ENCODE measurements at regions not wholly inside any gene's neighbourhood (a gene's known extent, or its start where the extent isn't known, plus 50 kb on each side); places are given as distances from the start of the nearest gene placed in this dataset.

DNA sequence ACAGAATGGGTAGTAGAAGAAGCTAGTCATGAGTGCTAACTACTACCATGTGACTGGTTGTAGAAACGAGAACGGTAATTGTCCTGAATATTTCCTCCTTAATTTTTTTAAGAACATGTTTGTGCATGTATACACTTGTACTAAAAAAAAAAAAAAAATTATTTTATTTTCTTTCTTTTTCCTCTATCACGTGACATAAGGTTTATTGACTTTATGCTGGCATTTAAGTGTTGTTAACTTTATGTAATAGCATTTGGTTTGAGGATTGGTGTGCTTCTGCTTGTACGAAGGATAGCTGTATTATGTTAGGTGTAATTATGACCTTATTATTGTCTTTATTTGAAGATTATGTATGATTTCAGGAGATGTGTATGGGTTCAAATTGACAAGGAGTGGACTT lies 349.1 kb upstream of the PTPRD start:
- peaks cover 5% of the 10 kb centered on the region for H3K9me3 ChIP-seq (ENCODE audit: control insufficient read depth, insufficient read depth, low read length)
- H3K27ac Mint-ChIP-seq = no peak overlapping the region
- H3K36me3 Mint-ChIP-seq = no peaks in the 10 kb centered on the region
- H3K27ac ChIP-seq (ENCODE audit: low read length) = no peak overlapping the region
- no peak overlapping the region for H3K4me3 ChIP-seq (ENCODE audit: low read length)
- H3K4me1 ChIP-seq (ENCODE audit: control insufficient read depth, insufficient read depth, low read length) = no peaks in the 10 kb centered on the region
- H3K9me3 Mint-ChIP-seq = peaks cover 13 to 26% of the 10 kb centered on the region in 2 donors
- no peaks in the 10 kb centered on the region for H3K27me3 ChIP-seq (ENCODE audit: control insufficient read depth, insufficient read depth, low read length)
- WGBS (ENCODE audit: insufficient coverage) = 75% methylated on average over 2 of the region's 4 CpGs
- no peaks in the 10 kb centered on the region for H3K4me1 Mint-ChIP-seq
- no peak for ATAC-seq
- TF ChIP-seq, protein P1, sequence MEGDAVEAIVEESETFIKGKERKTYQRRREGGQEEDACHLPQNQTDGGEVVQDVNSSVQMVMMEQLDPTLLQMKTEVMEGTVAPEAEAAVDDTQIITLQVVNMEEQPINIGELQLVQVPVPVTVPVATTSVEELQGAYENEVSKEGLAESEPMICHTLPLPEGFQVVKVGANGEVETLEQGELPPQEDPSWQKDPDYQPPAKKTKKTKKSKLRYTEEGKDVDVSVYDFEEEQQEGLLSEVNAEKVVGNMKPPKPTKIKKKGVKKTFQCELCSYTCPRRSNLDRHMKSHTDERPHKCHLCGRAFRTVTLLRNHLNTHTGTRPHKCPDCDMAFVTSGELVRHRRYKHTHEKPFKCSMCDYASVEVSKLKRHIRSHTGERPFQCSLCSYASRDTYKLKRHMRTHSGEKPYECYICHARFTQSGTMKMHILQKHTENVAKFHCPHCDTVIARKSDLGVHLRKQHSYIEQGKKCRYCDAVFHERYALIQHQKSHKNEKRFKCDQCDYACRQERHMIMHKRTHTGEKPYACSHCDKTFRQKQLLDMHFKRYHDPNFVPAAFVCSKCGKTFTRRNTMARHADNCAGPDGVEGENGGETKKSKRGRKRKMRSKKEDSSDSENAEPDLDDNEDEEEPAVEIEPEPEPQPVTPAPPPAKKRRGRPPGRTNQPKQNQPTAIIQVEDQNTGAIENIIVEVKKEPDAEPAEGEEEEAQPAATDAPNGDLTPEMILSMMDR (IDR thresholded peaks at IDR 0.05) = no peak
- H3K36me3 ChIP-seq (ENCODE audit: control insufficient read depth, insufficient read depth, low read length) = no peaks in the 10 kb centered on the region
- H3K4me3 Mint-ChIP-seq = no peak overlapping the region
- intact Hi-C loops (cut with micrococcal nuclease) = no loop called here
- no peak for DNase-seq
- no peaks in the 10 kb centered on the region for H3K27me3 Mint-ChIP-seq (ENCODE audit: low read depth in 2 of 2)

GRCh38 chr9:10983251-10983650 lies 370.4 kb upstream of the PTPRD start:
- TF ChIP-seq, protein P1 (IDR thresholded peaks at IDR 0.05) = no peak
- DNase-seq (no peak), ATAC-seq (no peak)
- no peaks in the 10 kb centered on the region for H3K4me1 ChIP-seq (ENCODE audit: control insufficient read depth, insufficient read depth, low read length)
- no peak overlapping the region for H3K4me3 ChIP-seq (ENCODE audit: low read length)
- Mint-ChIP-seq H3K36me3 (peaks cover 5% of the 10 kb centered on the region), H3K27me3 (ENCODE audit: low read depth in 2 of 2) (no peaks in the 10 kb centered on the region), H3K9me3 (peaks cover 6 to 11% of the 10 kb centered on the region in 2 donors), H3K27ac (no peak overlapping the region), H3K4me1 (no peaks in the 10 kb centered on the region), H3K4me3 (no peak overlapping the region)
- H3K36me3 ChIP-seq (ENCODE audit: control insufficient read depth, insufficient read depth, low read length) = no peaks in the 10 kb centered on the region
- peaks cover 6% of the 10 kb centered on the region for H3K9me3 ChIP-seq (ENCODE audit: control insufficient read depth, insufficient read depth, low read length)
- WGBS (ENCODE audit: insufficient coverage) = no CpG with 5 or more reads among the region's 1 CpG
- no peak overlapping the region for H3K27ac ChIP-seq (ENCODE audit: low read length)
- intact Hi-C loops (cut with micrococcal nuclease) = no loop called here
- no peaks in the 10 kb centered on the region for H3K27me3 ChIP-seq (ENCODE audit: control insufficient read depth, insufficient read depth, low read length)

- H3K4me1 ChIP-seq (ENCODE audit: control insufficient read depth, insufficient read depth, low read length) = no peaks in the 10 kb centered on the region
- no peaks in the 10 kb centered on the region for H3K4me1 Mint-ChIP-seq
- no peaks in the 10 kb centered on the region for H3K27me3 ChIP-seq (ENCODE audit: control insufficient read depth, insufficient read depth, low read length)
- intact Hi-C loops (cut with micrococcal nuclease) = no loop called here
- H3K27ac Mint-ChIP-seq = no peak overlapping the region
- no peak overlapping the region for H3K4me3 ChIP-seq (ENCODE audit: low read length)
- H3K36me3 ChIP-seq (ENCODE audit: control insufficient read depth, insufficient read depth, low read length) = no peaks in the 10 kb centered on the region
- H3K27ac ChIP-seq (ENCODE audit: low read length) = no peak overlapping the region
- H3K27me3 Mint-ChIP-seq (ENCODE audit: low read depth in 2 of 2) = no peaks in the 10 kb centered on the region
- ATAC-seq (no peak), DNase-seq (no peak)
- H3K4me3 Mint-ChIP-seq = no peak overlapping the region
- TF ChIP-seq, protein P1 (IDR thresholded peaks at IDR 0.05) = no peak
- 82% methylated on average over 4 of the region's 4 CpGs for WGBS (ENCODE audit: insufficient coverage)
- peaks cover 4% of the 10 kb centered on the region for H3K36me3 Mint-ChIP-seq
- peaks cover 15 to 26% of the 10 kb centered on the region in 2 donors for H3K9me3 Mint-ChIP-seq
- H3K9me3 ChIP-seq (ENCODE audit: control insufficient read depth, insufficient read depth, low read length) = no peaks in the 10 kb centered on the region
Measured at GRCh38 chr9:10999646-11000045, 386.8 kb upstream of the PTPRD start.

DNA sequence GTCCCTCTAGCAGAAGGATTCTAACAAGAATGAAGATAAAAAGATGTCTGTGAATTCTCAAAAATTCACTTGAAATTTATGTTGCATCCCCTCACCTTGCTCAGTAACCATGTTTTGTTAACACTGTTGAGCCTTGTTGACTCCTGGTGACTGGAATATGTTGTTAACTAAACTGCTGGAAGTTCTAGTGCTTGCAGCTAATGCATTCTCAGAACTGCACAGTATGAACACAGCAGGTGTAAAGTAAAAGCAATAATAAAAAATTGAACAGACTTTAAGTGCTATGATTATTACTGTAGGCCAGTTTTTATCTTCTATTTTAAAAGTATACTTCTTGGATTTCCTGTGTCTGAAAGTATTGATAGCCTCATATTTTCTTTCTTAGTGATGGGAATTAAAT lies 388.7 kb upstream of the PTPRD start:
- H3K9me3 Mint-ChIP-seq = peaks cover 11 to 24% of the 10 kb centered on the region in 2 donors

More for the DNA sequence above, 388.7 kb upstream of the PTPRD start:
- no peaks in the 10 kb centered on the region for H3K36me3 ChIP-seq (ENCODE audit: control insufficient read depth, insufficient read depth, low read length)
- Mint-ChIP-seq H3K4me3 (no peak overlapping the region), H3K27me3 (ENCODE audit: low read depth in 2 of 2) (no peaks in the 10 kb centered on the region), H3K27ac (no peak overlapping the region), H3K4me1 (no peaks in the 10 kb centered on the region), H3K36me3 (no peaks in the 10 kb centered on the region)
- DNase-seq (no peak), ATAC-seq (no peak)
- H3K27ac ChIP-seq (ENCODE audit: low read length) = no peak overlapping the region
- no peak overlapping the region for H3K4me3 ChIP-seq (ENCODE audit: low read length)
- H3K4me1 ChIP-seq (ENCODE audit: control insufficient read depth, insufficient read depth, low read length) = no peaks in the 10 kb centered on the region
- intact Hi-C loops (cut with micrococcal nuclease) = no loop called here
- TF ChIP-seq, protein P1 (IDR thresholded peaks at IDR 0.05) = no peak
- H3K27me3 ChIP-seq (ENCODE audit: control insufficient read depth, insufficient read depth, low read length) = no peaks in the 10 kb centered on the region
- H3K9me3 ChIP-seq (ENCODE audit: control insufficient read depth, insufficient read depth, low read length) = no peaks in the 10 kb centered on the region
